ENCODE measurements at regions not wholly inside any gene's neighbourhood (a gene's known extent, or its start where the extent isn't known, plus 50 kb on each side); places are given as distances from the start of the nearest gene placed in this dataset.

- TF ChIP-seq EZH2 (IDR thresholded peaks at IDR 0.05; ENCODE audit: borderline replicate concordance, low read depth, low read length, poor library complexity, severe bottlenecking) (no peak), CTCF (conservative IDR thresholded peaks at IDR 0.05; ENCODE audit: low read depth, low read length) (no peak)
- no TSS peak for BruUV-seq (replicated peaks)
- no peak for DNase-seq (ENCODE audit: low spot score)
- ChIA-PET CTCF (no interaction called here), POLR2A (ENCODE audit: low non-redundant PET) (no interaction called here)
- no peaks in the 10 kb centered on the region for H3K36me3 ChIP-seq (ENCODE audit: insufficient read depth, low read length, poor library complexity, severe bottlenecking)
- intact Hi-C loops (cut with micrococcal nuclease; ENCODE audit: unreplicated experiment) = no loop called here
- H3K27me3 ChIP-seq (replicated peaks; ENCODE audit: insufficient read depth, low read depth, low read length, poor library complexity) = no peaks in the 10 kb centered on the region
- H3K9me3 ChIP-seq (ENCODE audit: low read depth, low read length, poor library complexity, severe bottlenecking) = no peaks in the 10 kb centered on the region
- no peak overlapping the region for H3K27ac ChIP-seq (ENCODE audit: low read depth, low read length, poor library complexity, severe bottlenecking)
- H3K4me3 ChIP-seq (ENCODE audit: low read depth, low read length, poor library complexity, severe bottlenecking) = no peak overlapping the region
- H3K4me1 ChIP-seq (ENCODE audit: insufficient read depth, low read length, poor library complexity, severe bottlenecking) = no peaks in the 10 kb centered on the region
Observed at GRCh38 chr7:15765753-15766152, 79.3 kb upstream of the MEOX2 start.

GRCh38 chr7:15764851-15765382, 78.4 kb upstream of the MEOX2 start:
- intact Hi-C loops (cut with micrococcal nuclease; ENCODE audit: unreplicated experiment) = no loop called here

GRCh38 chr7:15764010-15764409, 77.5 kb upstream of the MEOX2 start:
- Histone ChIP-seq H3K36me3 (ENCODE audit: insufficient read depth, low read length, poor library complexity, severe bottlenecking) (no peaks in the 10 kb centered on the region), H3K9me3 (ENCODE audit: low read depth, low read length, poor library complexity, severe bottlenecking) (no peaks in the 10 kb centered on the region), H3K4me3 (ENCODE audit: low read depth, low read length, poor library complexity, severe bottlenecking) (no peak overlapping the region), H3K27ac (ENCODE audit: low read depth, low read length, poor library complexity, severe bottlenecking) (no peak overlapping the region), H3K4me1 (ENCODE audit: insufficient read depth, low read length, poor library complexity, severe bottlenecking) (no peaks in the 10 kb centered on the region), H3K27me3 (replicated peaks; ENCODE audit: insufficient read depth, low read depth, low read length, poor library complexity) (no peaks in the 10 kb centered on the region)
- CTCF ChIA-PET = no interaction called here
- TF ChIP-seq EZH2 (IDR thresholded peaks at IDR 0.05; ENCODE audit: borderline replicate concordance, low read depth, low read length, poor library complexity, severe bottlenecking) (no peak), CTCF (conservative IDR thresholded peaks at IDR 0.05; ENCODE audit: low read depth, low read length) (no peak)
- no TSS peak for BruUV-seq (replicated peaks)
- no peak for DNase-seq (ENCODE audit: low spot score)
- intact Hi-C loops (cut with micrococcal nuclease; ENCODE audit: unreplicated experiment) = no loop called here
- POLR2A ChIA-PET (ENCODE audit: low non-redundant PET) = no interaction called here

More at GRCh38 chr7:15764851-15765382, 78.4 kb upstream of the MEOX2 start:
- no peaks in the 10 kb centered on the region for H3K9me3 ChIP-seq (ENCODE audit: low read depth, low read length, poor library complexity, severe bottlenecking)
- TF ChIP-seq CTCF (conservative IDR thresholded peaks at IDR 0.05; ENCODE audit: low read depth, low read length) = no peak
- no peak for TF ChIP-seq EZH2 (IDR thresholded peaks at IDR 0.05; ENCODE audit: borderline replicate concordance, low read depth, low read length, poor library complexity, severe bottlenecking)
- ChIA-PET POLR2A (ENCODE audit: low non-redundant PET) (no interaction called here), CTCF (no interaction called here)
- no peak overlapping the region for H3K27ac ChIP-seq (ENCODE audit: low read depth, low read length, poor library complexity, severe bottlenecking)
- DNase-seq (ENCODE audit: low spot score) = no peak
- H3K27me3 ChIP-seq (replicated peaks; ENCODE audit: insufficient read depth, low read depth, low read length, poor library complexity) = no peaks in the 10 kb centered on the region
- H3K4me1 ChIP-seq (ENCODE audit: insufficient read depth, low read length, poor library complexity, severe bottlenecking) = no peaks in the 10 kb centered on the region
- no peak overlapping the region for H3K4me3 ChIP-seq (ENCODE audit: low read depth, low read length, poor library complexity, severe bottlenecking)
- H3K36me3 ChIP-seq (ENCODE audit: insufficient read depth, low read length, poor library complexity, severe bottlenecking) = no peaks in the 10 kb centered on the region
- BruUV-seq (replicated peaks) = no TSS peak

Data from A673 (cell line).